Upper lobe of left lung (tissue), 4 donors: ENCODE measurements at regions not wholly inside any gene's neighbourhood (a gene's known extent, or its start where the extent isn't known, plus 50 kb on each side); places are given as distances from the start of the nearest gene placed in this dataset.

Experiments used
- CTCF ChIP-seq, 6 experiments: fragments of 450-650 bp in 4 of 6; fragments of 200-600 bp in 2 of 6; sonication (generic) in 2 of 6; IDR thresholded peaks; one replicate each; pipeline ENCODE4 v1.5.1; 2016 to 2019; ENCODE audit warnings: antibody characterized with exemption in 6 of 6
- EP300 ChIP-seq, 4 donors: sonication (generic); formaldehyde crosslinking; IDR thresholded peaks; one replicate each; pipeline ENCODE4 v1.5.1; 2017; ENCODE audit warnings: antibody characterized with exemption in 4 of 4, control low read depth in 2 of 4
- POLR2A ChIP-seq, 4 donors: fragments of 450-650 bp; IDR thresholded peaks; one replicate each; pipeline ENCODE4 v1.5.1; 2016 to 2017; ENCODE audit warnings: antibody characterized with exemption in 4 of 4, mild to moderate bottlenecking in 2 of 4
- POLR2AphosphoS5 ChIP-seq, 2 donors: sonication (generic); formaldehyde crosslinking; IDR thresholded peaks; one replicate each; pipeline ENCODE4 v1.5.1; 2017; ENCODE audit warnings: antibody characterized with exemption in 2 of 2

GRCh38 chr6:25010176-25010575 lies 74.4 kb upstream of the RIPOR2 start:
- TF ChIP-seq CTCF (IDR thresholded peaks at IDR 0.05): no peak
- TF ChIP-seq POLR2A (IDR thresholded peaks at IDR 0.05): no peak
- TF ChIP-seq POLR2AphosphoS5 (IDR thresholded peaks at IDR 0.05): no peak
- TF ChIP-seq EP300 (IDR thresholded peaks at IDR 0.05): no peak
